GM12865 (cell line): ENCODE measurements at regions not wholly inside any gene's neighbourhood (a gene's known extent, or its start where the extent isn't known, plus 50 kb on each side); places are given as distances from the start of the nearest gene placed in this dataset.

Experiments used
- DNase-seq: peaks from one replicate; pipeline ENCODE4 v3.0.0; 2010; ENCODE audit warnings: low read depth
- H3K4me3 ChIP-seq: 2 replicates; pipeline ENCODE4 v1.5.1; 2011; ENCODE audit warnings: mild to moderate bottlenecking, low read depth, low read length, control low read depth
- CTCF ChIP-seq: IDR thresholded peaks from 2 replicates; pipeline ENCODE4 v1.5.1; 2011; ENCODE audit warnings: low read length, control low read depth, low read depth, inconsistent platforms; ENCODE audit not compliant: insufficient read depth; ENCODE audit errors: missing control alignments

DNA sequence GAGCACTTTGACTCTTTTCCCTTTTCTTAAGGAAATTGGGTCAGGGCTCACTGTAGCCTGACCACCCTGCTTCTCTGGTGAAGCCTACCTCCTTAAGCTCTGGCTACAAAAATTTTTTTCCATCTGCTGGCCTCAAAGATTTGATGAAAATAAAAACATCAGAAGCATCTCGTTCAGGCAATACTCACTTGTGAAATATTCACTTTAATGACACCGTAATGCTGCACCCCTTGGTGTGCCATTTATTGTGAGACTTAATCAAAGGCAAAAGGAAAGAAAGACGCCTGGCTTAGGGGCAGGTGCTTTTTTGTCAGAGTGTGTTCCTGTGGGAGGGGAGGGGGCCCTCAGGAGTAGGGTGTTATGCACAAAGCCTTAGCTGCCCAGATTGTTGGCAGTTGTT lies 155.0 kb upstream of the TMPO start:
- no peak overlapping the region for H3K4me3 ChIP-seq
- TF ChIP-seq CTCF: no peak
- no peak for DNase-seq

DNA sequence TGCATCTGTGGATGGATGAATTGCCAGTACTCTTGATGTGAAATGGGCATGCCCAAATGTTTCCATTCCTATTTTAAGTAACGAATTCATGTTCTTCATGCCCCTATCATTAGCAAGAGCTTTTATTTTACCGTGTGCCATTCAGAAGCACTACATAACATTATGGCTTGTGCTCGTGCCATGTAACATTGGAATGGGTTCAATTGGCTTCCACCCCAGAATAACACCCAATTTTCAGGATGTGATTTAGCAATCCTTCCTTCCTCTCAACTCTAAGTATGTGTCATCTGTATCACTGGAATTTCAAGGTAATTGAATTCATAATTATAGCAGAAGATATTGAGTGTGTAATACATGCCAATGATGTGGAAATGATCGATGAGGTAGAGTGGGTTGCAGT lies 145.8 kb upstream of the TMPO start:
- TF ChIP-seq CTCF: no peak
- H3K4me3 ChIP-seq: no peak overlapping the region
- DNase-seq: no peak

GRCh38 chr12:98370976-98371375 lies 144.4 kb upstream of the TMPO start:
- TF ChIP-seq CTCF: no peak
- H3K4me3 ChIP-seq: no peak overlapping the region
- no peak for DNase-seq

- no peak for TF ChIP-seq CTCF
- DNase-seq: no peak
- H3K4me3 ChIP-seq: no peak overlapping the region
Measured at GRCh38 chr12:98371419-98371818, 144.0 kb upstream of the TMPO start.

DNA sequence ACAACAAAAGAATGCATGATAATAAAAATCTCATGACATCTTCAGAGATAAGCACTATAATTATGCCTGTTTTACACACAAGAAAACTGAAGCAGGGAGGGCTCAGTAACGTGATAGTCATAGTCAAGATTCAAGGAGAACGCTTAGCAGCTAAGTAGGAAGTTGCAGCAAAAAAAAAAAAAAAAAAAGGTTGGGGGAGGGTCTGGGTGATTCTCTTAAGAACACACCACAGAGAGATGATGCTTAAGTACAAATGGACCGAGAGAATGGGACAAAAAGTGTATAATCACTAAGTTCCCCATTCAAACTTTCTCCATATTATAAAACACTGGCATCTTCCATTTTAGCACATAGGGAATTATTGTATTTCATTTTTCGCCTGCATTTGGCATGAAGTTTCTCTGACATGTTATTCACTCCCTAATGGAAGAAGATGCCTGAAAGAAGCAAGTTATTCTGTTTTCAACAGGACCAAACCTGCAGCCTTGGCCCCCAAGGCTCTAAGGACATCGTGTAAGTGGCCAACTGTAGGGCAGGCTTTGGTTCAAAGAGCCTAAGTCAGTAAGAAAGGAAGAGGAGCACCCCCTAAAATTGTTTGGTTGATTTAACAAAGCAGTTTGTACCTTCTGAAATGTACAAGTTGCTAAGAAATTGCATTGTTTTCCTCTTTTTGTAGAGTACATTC lies 142.9 kb upstream of the TMPO start:
- H3K4me3 ChIP-seq: no peak overlapping the region
- no peak for TF ChIP-seq CTCF
- DNase-seq: no peak

GRCh38 chr12:98373025-98373554 lies 142.3 kb upstream of the TMPO start:
- peak; percentile 43 for DNase-seq
- no peak overlapping the region for H3K4me3 ChIP-seq
- TF ChIP-seq CTCF: peak; percentile 50

GRCh38 chr12:98374007-98374406 lies 141.4 kb upstream of the TMPO start:
- peak; percentile 3 for TF ChIP-seq CTCF
- DNase-seq: no peak
- no peak overlapping the region for H3K4me3 ChIP-seq
